BJ (cell line): ENCODE measurements at regions not wholly inside any gene's neighbourhood (a gene's known extent, or its start where the extent isn't known, plus 50 kb on each side); places are given as distances from the start of the nearest gene placed in this dataset. TPM values are rescaled to one million over a fixed set of nuclear protein-coding genes. Genes with fewer than 3 reads are reported as not detected.

Experiments
- CTCF ChIA-PET: fragments of 350-600 bp; formaldehyde crosslinking; extraction: SDS; loops from one replicate; lab custom pipeline; 2021; ENCODE audit warnings: antibody characterized with exemption, inconsistent platforms; lab: Yijun Ruan, JAX
- POLR2A ChIA-PET: fragments of 300-600 bp; sonication (Branson Sonifier 250); formaldehyde crosslinking; extraction: SDS; loops from one replicate; lab custom pipeline; 2021; ENCODE audit warnings: antibody characterized with exemption; lab: Charles Lee
- DNase-seq: peaks from one replicate; pipeline ENCODE4 v3.0.0-alpha.2; 2011; ENCODE audit warnings: low read depth
- H3K27me3 ChIP-seq: 2 replicates; pipeline ENCODE4 v1.6.0; 2011; ENCODE audit warnings: low read length; ENCODE audit not compliant: control insufficient read depth, insufficient read depth
- H3K36me3 ChIP-seq: 2 replicates; pipeline ENCODE4 v1.5.1; 2011; ENCODE audit warnings: low read length; ENCODE audit not compliant: control insufficient read depth, insufficient read depth
- H3K4me3 ChIP-seq: 2 replicates; pipeline ENCODE4 v1.5.1; 2011; ENCODE audit warnings: low read depth, mild to moderate bottlenecking, control low read depth, low read length
- CTCF ChIP-seq: IDR thresholded peaks from 2 replicates; pipeline ENCODE4 v1.5.1; 2011; ENCODE audit warnings: low read depth, mild to moderate bottlenecking, control low read depth, inconsistent platforms, low read length, moderate library complexity; ENCODE audit not compliant: insufficient read depth
- small RNA-seq: library from RNA; depleted of rRNA; stranded (forward); fragments of <200 nt; gene quantifications from one replicate; pipeline ENCODE3, GENCODE V24; 2012; ENCODE audit warnings: low replicate concordance, low read depth; ENCODE audit not compliant: insufficient read length

GRCh38 chr20:23136893-23137745 is 51.0 kb upstream of the CD93 start:
- ChIA-PET POLR2A (no interaction called here), CTCF (interaction anchor here (0.6 kb wide), 1 partner anchor 66 kb away, joined by 3 read pairs; no protein-coding TSS in a partner anchor)
- DNase-seq: no peak
- Histone ChIP-seq H3K4me3 (no peak overlapping the region), H3K27me3 (no peaks in the 10 kb centered on the region), H3K36me3 (no peaks in the 10 kb centered on the region)
- TF ChIP-seq CTCF: no peak

GRCh38 chr20:23135449-23136420 is 49.6 kb upstream of the CD93 start:
- TF ChIP-seq CTCF: no peak
- POLR2A ChIA-PET: no interaction called here
- CTCF ChIA-PET: no interaction called here
- no peak overlapping the region for H3K4me3 ChIP-seq
- DNase-seq: no peak
- H3K36me3 ChIP-seq: no peaks in the 10 kb centered on the region
- no peaks in the 10 kb centered on the region for H3K27me3 ChIP-seq

Small RNA genes in the stretch of these regions (small RNA-seq; reads per million reads assigned to genes)
- not detected for gene RNA5SP478
